ENCODE measurements at regions not wholly inside any gene's neighbourhood (a gene's known extent, or its start where the extent isn't known, plus 50 kb on each side); places are given as distances from the start of the nearest gene placed in this dataset.
"Not testable (repeated sequence)": the region's sequence is repeated elsewhere in the genome, so short reads cannot be mapped to it uniquely, and the experiment has no call there.

DNA sequence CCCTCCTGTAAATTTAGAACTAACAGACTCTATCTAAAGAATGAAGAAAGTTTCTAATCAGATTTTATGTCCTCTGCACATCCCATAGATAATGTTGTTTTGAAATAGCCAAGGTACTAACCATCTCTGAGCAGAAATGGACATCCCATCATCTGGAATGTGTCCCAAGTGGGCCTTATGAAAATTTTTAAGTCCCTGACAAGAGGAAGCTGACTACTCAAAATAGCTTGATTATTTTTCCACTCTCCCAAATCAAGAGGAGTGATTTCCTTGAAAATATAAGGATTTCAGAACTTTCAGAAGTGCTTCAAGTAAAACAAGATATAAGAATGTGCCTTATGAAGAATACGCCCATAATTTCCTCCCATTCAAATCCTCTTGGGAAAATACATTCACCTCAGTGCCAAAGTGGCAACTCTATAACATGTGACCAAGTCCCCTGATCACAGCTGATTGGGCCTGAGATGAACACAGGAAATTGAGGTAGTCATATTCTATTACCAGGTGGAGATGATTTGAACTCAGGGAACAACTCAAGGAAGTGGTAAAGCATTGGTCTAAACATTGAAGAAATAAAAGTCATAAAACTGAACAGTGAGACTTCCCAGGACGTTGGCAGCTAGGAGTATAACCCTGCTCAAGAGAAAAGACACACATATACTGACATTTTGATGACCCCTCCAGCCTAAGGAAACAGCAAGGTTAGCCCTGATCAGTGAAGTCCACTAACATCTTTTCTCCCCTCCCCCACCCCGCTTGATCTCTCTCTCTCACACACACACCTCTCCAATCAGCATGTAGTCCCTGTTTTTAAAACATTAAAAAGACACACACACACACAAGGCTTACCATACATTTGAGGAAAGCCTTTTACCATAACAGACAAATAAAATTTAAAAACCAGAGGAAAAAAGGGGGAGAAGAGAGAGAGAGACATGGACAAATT is 70.8 kb upstream of the TEAD1 start:
- WGBS, 2 donors: 63 to 70% methylated on average over 3 of the region's 3 CpGs
- Histone ChIP-seq H3K4me3 (no peak overlapping the region), H3K27ac (peak overlapping the region in 3 of 10 donors; percentile 32 to 64 (median 55))

DNA sequence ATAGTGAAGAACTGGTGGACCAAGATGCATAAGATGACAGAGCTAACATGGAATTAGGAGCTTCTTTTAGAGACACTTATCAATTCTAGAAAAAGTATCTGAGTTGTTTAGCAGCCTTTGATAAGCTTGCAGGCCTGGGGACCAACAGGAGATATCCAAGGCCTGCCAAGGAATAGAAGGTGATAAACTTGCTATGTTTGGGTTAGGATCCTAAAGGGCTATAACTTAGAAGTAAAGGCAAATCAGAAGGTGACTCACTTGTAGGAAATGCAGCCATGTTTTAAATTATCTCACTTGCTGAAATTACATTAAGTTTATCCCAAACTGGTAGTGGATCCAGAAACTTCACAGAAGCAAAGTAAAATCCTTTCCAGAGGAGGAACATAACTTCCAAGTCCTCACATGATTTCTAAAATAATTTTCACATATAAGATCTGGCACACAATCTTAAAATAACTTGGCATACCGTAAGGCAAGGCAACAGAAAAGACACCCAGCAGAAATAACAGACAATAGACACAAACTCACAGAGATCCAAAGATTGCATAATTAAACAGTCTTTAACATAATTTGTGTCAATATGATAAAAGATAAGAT is 69.6 kb upstream of the TEAD1 start:
- Histone ChIP-seq H3K27me3 (no peaks in the 10 kb centered on the region), H3K36me3 (no peaks in the 10 kb centered on the region), H3K4me3 (no peak overlapping the region), H3K9me3 (peaks cover 0 to 11% (median 0%) of the 10 kb centered on the region in 11 donors), H3K27ac (no peak overlapping the region), H3K4me1 (peaks cover 0 to 29% (median 5%) of the 10 kb centered on the region in 9 donors)
- TF ChIP-seq, protein P1, sequence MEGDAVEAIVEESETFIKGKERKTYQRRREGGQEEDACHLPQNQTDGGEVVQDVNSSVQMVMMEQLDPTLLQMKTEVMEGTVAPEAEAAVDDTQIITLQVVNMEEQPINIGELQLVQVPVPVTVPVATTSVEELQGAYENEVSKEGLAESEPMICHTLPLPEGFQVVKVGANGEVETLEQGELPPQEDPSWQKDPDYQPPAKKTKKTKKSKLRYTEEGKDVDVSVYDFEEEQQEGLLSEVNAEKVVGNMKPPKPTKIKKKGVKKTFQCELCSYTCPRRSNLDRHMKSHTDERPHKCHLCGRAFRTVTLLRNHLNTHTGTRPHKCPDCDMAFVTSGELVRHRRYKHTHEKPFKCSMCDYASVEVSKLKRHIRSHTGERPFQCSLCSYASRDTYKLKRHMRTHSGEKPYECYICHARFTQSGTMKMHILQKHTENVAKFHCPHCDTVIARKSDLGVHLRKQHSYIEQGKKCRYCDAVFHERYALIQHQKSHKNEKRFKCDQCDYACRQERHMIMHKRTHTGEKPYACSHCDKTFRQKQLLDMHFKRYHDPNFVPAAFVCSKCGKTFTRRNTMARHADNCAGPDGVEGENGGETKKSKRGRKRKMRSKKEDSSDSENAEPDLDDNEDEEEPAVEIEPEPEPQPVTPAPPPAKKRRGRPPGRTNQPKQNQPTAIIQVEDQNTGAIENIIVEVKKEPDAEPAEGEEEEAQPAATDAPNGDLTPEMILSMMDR (IDR thresholded peaks at IDR 0.05): no peak
- 54 to 58% methylated on average over 1 of the region's 1 CpG for WGBS, 2 donors
- no peak for DNase-seq
- ATAC-seq: no peak
- intact Hi-C loops (cut with DNase I): loop anchor here in 6 of 10 donors (5.0 to 10.0 kb wide), 4 partner anchors 60 to 288 kb away; partner anchors contain the start of gene TEAD1 (in 1 of the 6)

More for the DNA sequence above, 70.8 kb upstream of the TEAD1 start:
- DNase-seq: no peak
- H3K27me3 ChIP-seq: no peaks in the 10 kb centered on the region
- peaks cover 0 to 11% (median 0%) of the 10 kb centered on the region in 11 donors for H3K9me3 ChIP-seq
- intact Hi-C loops (cut with DNase I): loop anchor here in 6 of 10 donors (5.0 to 10.0 kb wide), 4 partner anchors 61 to 289 kb away; partner anchors contain the start of gene TEAD1 (in 1 of the 6)
- TF ChIP-seq, protein P1 (IDR thresholded peaks at IDR 0.05): no peak
- no peaks in the 10 kb centered on the region for H3K36me3 ChIP-seq
- peaks cover 0 to 39% (median 11%) of the 10 kb centered on the region in 9 donors for H3K4me1 ChIP-seq
- peak in 4 of 8 donors; percentile 24 to 73 (median 60) for ATAC-seq

DNA sequence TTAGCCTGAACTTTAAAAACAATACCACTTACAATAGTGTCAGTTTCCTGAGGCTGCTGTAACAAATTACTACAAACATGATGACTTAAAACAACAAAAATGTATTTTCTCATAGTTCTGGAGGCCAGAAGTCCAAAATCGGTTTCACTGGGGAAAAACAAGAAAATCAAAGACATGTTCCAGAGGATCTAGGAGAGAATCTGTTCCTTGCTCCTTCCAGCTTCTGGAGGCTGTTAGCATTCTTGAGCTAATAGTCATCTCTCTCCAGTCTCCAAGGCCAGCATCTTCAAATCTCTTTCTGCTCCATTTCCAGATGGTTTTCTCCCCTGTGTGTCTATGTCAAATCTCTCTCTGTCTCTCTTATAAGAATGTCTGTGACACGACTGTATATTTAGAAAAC is 67.6 kb upstream of the TEAD1 start:
- Histone ChIP-seq H3K36me3 (no peaks in the 10 kb centered on the region), H3K27ac (no peak overlapping the region), H3K9me3 (peaks cover 0 to 25% (median 9%) of the 10 kb centered on the region in 11 donors), H3K4me3 (no peak overlapping the region), H3K4me1 (peaks cover 0 to 29% (median 5%) of the 10 kb centered on the region in 9 donors), H3K27me3 (no peaks in the 10 kb centered on the region)
- no peak for DNase-seq
- TF ChIP-seq, protein P1 (IDR thresholded peaks at IDR 0.05): no peak
- ATAC-seq: no peak
- intact Hi-C loops (cut with DNase I): loop anchor here in 2 of 10 donors (2.0 to 10.0 kb wide), 2 partner anchors 58 to 62 kb away; no protein-coding TSS in a partner anchor
- WGBS, 2 donors: 61 to 75% methylated on average over 2 of the region's 2 CpGs

DNA sequence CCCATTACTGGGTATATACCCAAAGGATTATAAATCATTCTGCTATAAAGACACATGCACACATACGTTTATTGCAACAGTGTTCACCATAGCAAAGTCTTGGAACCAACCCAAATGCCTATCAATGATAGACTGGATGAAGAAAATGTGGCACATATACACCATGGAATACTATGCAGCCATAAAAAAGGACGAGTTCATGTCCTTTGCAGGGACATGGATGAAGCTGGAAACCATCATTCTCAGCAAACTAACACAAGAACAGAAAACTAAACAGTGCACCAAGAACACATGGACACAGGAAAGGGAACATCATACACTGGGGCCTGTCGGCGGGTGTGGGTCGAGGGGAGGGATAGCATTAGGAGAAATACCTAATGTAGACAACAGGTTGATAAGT is 65.5 kb upstream of the TEAD1 start:
- not testable (repeated sequence) for ATAC-seq, H3K27me3 ChIP-seq, H3K4me3 ChIP-seq, H3K27ac ChIP-seq, DNase-seq, H3K36me3 ChIP-seq
- peaks cover 0 to 12% (median 0%) of the 10 kb centered on the region in 9 donors for H3K4me1 ChIP-seq
- intact Hi-C loops (cut with DNase I): loop anchor here in 1 of 10 donors (10.0 kb wide), 1 partner anchor 56 kb away; no protein-coding TSS in a partner anchor
- 82 to 92% methylated on average over 5 of the region's 5 CpGs for WGBS, 2 donors
- peaks cover 0 to 42% (median 13%) of the 10 kb centered on the region in 11 donors for H3K9me3 ChIP-seq
